ENCODE measurements at regions not wholly inside any gene's neighbourhood (a gene's known extent, or its start where the extent isn't known, plus 50 kb on each side); places are given as distances from the start of the nearest gene placed in this dataset.

GRCh38 chr6:103409475-103409874 lies 1450.2 kb downstream of the HACE1 start:
- Histone ChIP-seq H3K36me3 (no peaks in the 10 kb centered on the region), H3K4me3 (no peak overlapping the region), H3K27ac (no peak overlapping the region), H3K4me1 (no peaks in the 10 kb centered on the region), H3K9me3 (no peaks in the 10 kb centered on the region), H3K27me3 (no peaks in the 10 kb centered on the region)
- 63% methylated on average over 1 of the region's 1 CpG for WGBS (ENCODE audit: insufficient coverage, low coverage, low lambda C conversion rate, missing lambda C conversion rate)
- ATAC-seq (no peak), DNase-seq (no peak)
- intact Hi-C loops (cut with DNase I), result no loop called here
- TF ChIP-seq, protein P1, sequence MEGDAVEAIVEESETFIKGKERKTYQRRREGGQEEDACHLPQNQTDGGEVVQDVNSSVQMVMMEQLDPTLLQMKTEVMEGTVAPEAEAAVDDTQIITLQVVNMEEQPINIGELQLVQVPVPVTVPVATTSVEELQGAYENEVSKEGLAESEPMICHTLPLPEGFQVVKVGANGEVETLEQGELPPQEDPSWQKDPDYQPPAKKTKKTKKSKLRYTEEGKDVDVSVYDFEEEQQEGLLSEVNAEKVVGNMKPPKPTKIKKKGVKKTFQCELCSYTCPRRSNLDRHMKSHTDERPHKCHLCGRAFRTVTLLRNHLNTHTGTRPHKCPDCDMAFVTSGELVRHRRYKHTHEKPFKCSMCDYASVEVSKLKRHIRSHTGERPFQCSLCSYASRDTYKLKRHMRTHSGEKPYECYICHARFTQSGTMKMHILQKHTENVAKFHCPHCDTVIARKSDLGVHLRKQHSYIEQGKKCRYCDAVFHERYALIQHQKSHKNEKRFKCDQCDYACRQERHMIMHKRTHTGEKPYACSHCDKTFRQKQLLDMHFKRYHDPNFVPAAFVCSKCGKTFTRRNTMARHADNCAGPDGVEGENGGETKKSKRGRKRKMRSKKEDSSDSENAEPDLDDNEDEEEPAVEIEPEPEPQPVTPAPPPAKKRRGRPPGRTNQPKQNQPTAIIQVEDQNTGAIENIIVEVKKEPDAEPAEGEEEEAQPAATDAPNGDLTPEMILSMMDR (IDR thresholded peaks at IDR 0.05), result no peak
- no peak for TF ChIP-seq POLR2A (IDR thresholded peaks at IDR 0.05)

GRCh38 chr6:103405321-103405720 lies 1454.4 kb downstream of the HACE1 start:
- Histone ChIP-seq H3K27ac (no peak overlapping the region), H3K9me3 (no peaks in the 10 kb centered on the region), H3K27me3 (no peaks in the 10 kb centered on the region), H3K4me1 (no peaks in the 10 kb centered on the region), H3K36me3 (no peaks in the 10 kb centered on the region), H3K4me3 (no peak overlapping the region)
- intact Hi-C loops (cut with DNase I), result no loop called here
- TF ChIP-seq, protein P1 (IDR thresholded peaks at IDR 0.05), result no peak
- TF ChIP-seq POLR2A (IDR thresholded peaks at IDR 0.05), result no peak
- no peak for ATAC-seq
- no peak for DNase-seq
- 67% methylated on average over 11 of the region's 12 CpGs for WGBS (ENCODE audit: insufficient coverage, low coverage, low lambda C conversion rate, missing lambda C conversion rate)

DNA sequence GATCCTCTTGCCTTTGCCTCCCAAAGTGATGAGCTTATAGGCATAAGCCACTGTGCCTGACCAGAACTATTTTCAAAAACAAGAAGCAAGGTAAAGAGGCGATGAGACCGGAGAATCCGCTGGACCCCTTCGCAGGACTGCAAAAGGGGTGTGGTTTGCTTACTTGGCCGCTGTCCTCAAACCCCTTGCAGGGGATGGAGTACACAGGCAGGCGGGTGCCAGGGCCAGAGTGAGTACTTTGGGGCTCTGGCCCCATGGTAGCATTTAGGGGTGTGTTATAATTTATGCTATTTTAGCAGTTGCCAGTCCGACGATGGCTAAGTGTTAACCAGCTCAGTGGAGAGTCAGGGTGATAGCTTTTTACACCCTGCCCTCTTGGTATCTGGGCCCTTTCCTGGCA lies 1454.9 kb downstream of the HACE1 start:
- Histone ChIP-seq H3K4me3 (no peak overlapping the region), H3K4me1 (no peaks in the 10 kb centered on the region), H3K27ac (no peak overlapping the region), H3K27me3 (no peaks in the 10 kb centered on the region), H3K36me3 (no peaks in the 10 kb centered on the region), H3K9me3 (no peaks in the 10 kb centered on the region)
- DNase-seq (no peak), ATAC-seq (no peak)
- 68% methylated on average over 3 of the region's 8 CpGs for WGBS (ENCODE audit: insufficient coverage, low coverage, low lambda C conversion rate, missing lambda C conversion rate)
- TF ChIP-seq, protein P1 (IDR thresholded peaks at IDR 0.05), result no peak
- TF ChIP-seq POLR2A (IDR thresholded peaks at IDR 0.05), result no peak
- intact Hi-C loops (cut with DNase I), result no loop called here

- H3K4me3 ChIP-seq, result no peak overlapping the region
- no peaks in the 10 kb centered on the region for H3K36me3 ChIP-seq
- intact Hi-C loops (cut with DNase I), result no loop called here
- 60% methylated on average over 1 of the region's 2 CpGs for WGBS (ENCODE audit: insufficient coverage, low coverage, low lambda C conversion rate, missing lambda C conversion rate)
- no peaks in the 10 kb centered on the region for H3K4me1 ChIP-seq
- peak in 1 of 3 donors; percentile 22 for DNase-seq
- no peaks in the 10 kb centered on the region for H3K27me3 ChIP-seq
- no peaks in the 10 kb centered on the region for H3K9me3 ChIP-seq
- ATAC-seq, result no peak
- H3K27ac ChIP-seq, result no peak overlapping the region
- no peak for TF ChIP-seq POLR2A (IDR thresholded peaks at IDR 0.05)
- TF ChIP-seq, protein P1 (IDR thresholded peaks at IDR 0.05), result no peak
These were observed 1463.0 kb downstream of the HACE1 start for GRCh38 chr6:103396768-103397167.

- no peaks in the 10 kb centered on the region for H3K27me3 ChIP-seq
- 40% methylated on average over 2 of the region's 2 CpGs for WGBS (ENCODE audit: insufficient coverage, low coverage, low lambda C conversion rate, missing lambda C conversion rate)
- no peaks in the 10 kb centered on the region for H3K36me3 ChIP-seq
- no peaks in the 10 kb centered on the region for H3K9me3 ChIP-seq
- H3K27ac ChIP-seq, result no peak overlapping the region
- H3K4me3 ChIP-seq, result no peak overlapping the region
- intact Hi-C loops (cut with DNase I), result no loop called here
- TF ChIP-seq, protein P1 (IDR thresholded peaks at IDR 0.05), result no peak
- no peak for TF ChIP-seq POLR2A (IDR thresholded peaks at IDR 0.05)
- ATAC-seq (no peak), DNase-seq (no peak)
- H3K4me1 ChIP-seq, result no peaks in the 10 kb centered on the region
These were observed 1480.4 kb downstream of the HACE1 start for GRCh38 chr6:103379272-103379671.
